GM12875 (cell line): ENCODE measurements at regions not wholly inside any gene's neighbourhood (a gene's known extent, or its start where the extent isn't known, plus 50 kb on each side); places are given as distances from the start of the nearest gene placed in this dataset.

Experiments used
- H3K4me3 ChIP-seq: one replicate; pipeline ENCODE4 v1.5.1; 2011; ENCODE audit warnings: low read depth, low read length, control low read depth
- CTCF ChIP-seq: IDR thresholded peaks from 2 replicates; pipeline ENCODE4 v1.5.1; 2011; ENCODE audit warnings: low read depth, mild to moderate bottlenecking, control low read depth, inconsistent platforms, low read length, moderate library complexity, borderline replicate concordance; ENCODE audit not compliant: insufficient read depth

GRCh38 chr1:201767339-201767738 lies 61.6 kb upstream of the IPO9 start:
- no peak for TF ChIP-seq CTCF
- H3K4me3 ChIP-seq: no peak overlapping the region

GRCh38 chr1:201769072-201769471 lies 59.9 kb upstream of the IPO9 start:
- H3K4me3 ChIP-seq: no peak overlapping the region
- TF ChIP-seq CTCF: no peak

GRCh38 chr1:201769966-201770365 lies 59.0 kb upstream of the IPO9 start:
- TF ChIP-seq CTCF: no peak
- H3K4me3 ChIP-seq: no peak overlapping the region

GRCh38 chr1:201771466-201771865 lies 57.5 kb upstream of the IPO9 start:
- no peak for TF ChIP-seq CTCF
- no peak overlapping the region for H3K4me3 ChIP-seq

GRCh38 chr1:201772178-201772577 lies 56.8 kb upstream of the IPO9 start:
- no peak overlapping the region for H3K4me3 ChIP-seq
- no peak for TF ChIP-seq CTCF

GRCh38 chr1:201773764-201774163 lies 55.2 kb upstream of the IPO9 start:
- no peak for TF ChIP-seq CTCF
- no peak overlapping the region for H3K4me3 ChIP-seq

GRCh38 chr1:201774224-201774982 lies 54.6 kb upstream of the IPO9 start:
- TF ChIP-seq CTCF: no peak
- H3K4me3 ChIP-seq: no peak overlapping the region
